HEK293T (cell line): ENCODE measurements at regions not wholly inside any gene's neighbourhood (a gene's known extent, or its start where the extent isn't known, plus 50 kb on each side); places are given as distances from the start of the nearest gene placed in this dataset.

Experiments
- CTCF ChIA-PET: fragments of 350-600 bp; formaldehyde crosslinking; extraction: SDS; loops from one replicate; lab custom pipeline; 2021; ENCODE audit warnings: antibody characterized with exemption, inconsistent platforms; lab: Yijun Ruan, JAX
- POLR2A ChIA-PET: fragments of 350-600 bp; formaldehyde crosslinking; extraction: SDS; loops from one replicate; lab custom pipeline; 2020; ENCODE audit warnings: antibody characterized with exemption, inconsistent platforms; lab: Yijun Ruan, JAX
- DNase-seq: peaks from one replicate; pipeline ENCODE4 v3.0.0; 2012; ENCODE audit warnings: mixed read lengths; ENCODE audit errors: extremely low spot score
- ARNT ChIP-seq: fragments of 450-650 bp; IDR thresholded peaks from 2 replicates; pipeline ENCODE4 v1.6.1; 2017; ENCODE audit warnings: mild to moderate bottlenecking
- BHLHE40 ChIP-seq: fragments of 450-650 bp; IDR thresholded peaks from 2 replicates; pipeline ENCODE4 v1.6.1; 2016; ENCODE audit warnings: mild to moderate bottlenecking, moderate library complexity, borderline replicate concordance
- CTBP1 ChIP-seq: fragments of 450-650 bp; IDR thresholded peaks from 2 replicates; pipeline ENCODE4 v1.6.1; 2016; ENCODE audit warnings: borderline replicate concordance
- ELF4 ChIP-seq: fragments of 450-650 bp; IDR thresholded peaks from 2 replicates; pipeline ENCODE4 v1.6.1; 2017; ENCODE audit warnings: antibody characterized with exemption
- FOXA1 ChIP-seq: fragments of 450-650 bp; IDR thresholded peaks from 2 replicates; pipeline ENCODE4 v1.6.1; 2016; ENCODE audit warnings: mild to moderate bottlenecking
- FOXK2 ChIP-seq: fragments of 450-650 bp; IDR thresholded peaks from 2 replicates; pipeline ENCODE4 v1.6.1; 2016; ENCODE audit warnings: mild to moderate bottlenecking
- FOXM1 ChIP-seq: fragments of 450-650 bp; IDR thresholded peaks from 2 replicates; pipeline ENCODE4 v1.6.1; 2017; ENCODE audit warnings: mild to moderate bottlenecking, borderline replicate concordance
- HDGF ChIP-seq: fragments of 450-650 bp; IDR thresholded peaks from 2 replicates; pipeline ENCODE4 v1.6.1; 2017; ENCODE audit warnings: antibody characterized with exemption, borderline replicate concordance
- L3MBTL2 ChIP-seq: fragments of 450-650 bp; conservative IDR thresholded peaks from 2 replicates; pipeline ENCODE4 v1.6.1; 2016; ENCODE audit warnings: mild to moderate bottlenecking
- LEF1 ChIP-seq: fragments of 450-650 bp; IDR thresholded peaks from 2 replicates; pipeline ENCODE4 v1.6.1; 2017; ENCODE audit warnings: mild to moderate bottlenecking, borderline replicate concordance
- NFRKB ChIP-seq: fragments of 450-650 bp; IDR thresholded peaks from 2 replicates; pipeline ENCODE4 v1.6.1; 2016; ENCODE audit warnings: mild to moderate bottlenecking, moderate library complexity
- SP1 ChIP-seq: fragments of 450-650 bp; IDR thresholded peaks from 2 replicates; pipeline ENCODE4 v1.6.1; 2017
- SUZ12 ChIP-seq: fragments of 450-650 bp; IDR thresholded peaks from 2 replicates; pipeline ENCODE4 v1.6.1; 2016; ENCODE audit warnings: mild to moderate bottlenecking
- TARDBP ChIP-seq: fragments of 450-650 bp; IDR thresholded peaks from 2 replicates; pipeline ENCODE4 v1.6.1; 2016
- ZNF384 ChIP-seq: fragments of 450-650 bp; IDR thresholded peaks from 2 replicates; pipeline ENCODE4 v1.6.1; 2016
- TF ChIP-seq, protein P1 (sequence below): fragments of 450-650 bp; IDR thresholded peaks from 2 replicates; pipeline ENCODE4 v1.6.1; 2016

DNA sequence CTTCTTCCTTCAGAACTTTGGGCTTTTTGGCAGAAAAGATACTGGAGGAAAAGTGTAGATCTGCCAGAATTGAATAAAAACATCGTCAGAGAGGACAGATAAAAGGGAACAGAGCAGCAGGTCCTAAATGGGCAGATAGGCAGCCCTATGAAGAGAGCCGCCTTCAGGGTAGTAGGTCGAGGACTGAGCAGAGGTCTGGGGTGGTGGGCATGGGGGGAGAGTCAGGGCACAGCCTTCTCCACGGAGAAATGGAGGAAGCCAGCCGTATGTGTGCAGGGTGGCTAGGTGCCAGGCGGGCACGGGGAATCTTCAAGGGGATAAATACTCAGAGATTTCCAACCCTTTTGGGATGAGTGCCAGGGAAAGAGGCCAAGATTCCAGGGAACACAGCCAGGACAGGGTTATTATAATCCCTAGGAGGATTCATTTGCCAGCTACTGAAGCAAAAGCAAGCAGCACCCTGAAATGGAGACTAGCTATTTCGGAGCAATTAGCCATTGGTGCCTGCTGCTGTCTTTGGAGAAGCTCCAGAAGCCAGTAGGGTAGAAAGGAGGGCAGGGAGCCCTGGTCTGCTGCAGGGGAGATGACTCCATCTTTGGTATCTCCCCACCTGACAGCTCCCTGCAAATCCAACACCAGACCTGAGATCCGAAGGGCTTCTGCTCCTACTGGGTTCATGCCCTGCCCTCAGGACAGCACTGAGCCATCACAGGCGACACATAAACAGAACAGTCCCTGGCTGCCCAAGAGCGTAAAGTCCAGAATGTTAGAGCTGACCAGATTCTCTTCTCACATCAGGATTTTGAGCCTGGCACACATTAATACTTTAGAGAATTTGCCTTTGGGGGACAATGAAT, 174.5 kb upstream of the NTM start:
- DNase-seq = no peak
- TF ChIP-seq, protein P1, sequence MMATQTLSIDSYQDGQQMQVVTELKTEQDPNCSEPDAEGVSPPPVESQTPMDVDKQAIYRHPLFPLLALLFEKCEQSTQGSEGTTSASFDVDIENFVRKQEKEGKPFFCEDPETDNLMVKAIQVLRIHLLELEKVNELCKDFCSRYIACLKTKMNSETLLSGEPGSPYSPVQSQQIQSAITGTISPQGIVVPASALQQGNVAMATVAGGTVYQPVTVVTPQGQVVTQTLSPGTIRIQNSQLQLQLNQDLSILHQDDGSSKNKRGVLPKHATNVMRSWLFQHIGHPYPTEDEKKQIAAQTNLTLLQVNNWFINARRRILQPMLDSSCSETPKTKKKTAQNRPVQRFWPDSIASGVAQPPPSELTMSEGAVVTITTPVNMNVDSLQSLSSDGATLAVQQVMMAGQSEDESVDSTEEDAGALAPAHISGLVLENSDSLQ = no peak
- CTCF ChIA-PET = no interaction called here
- POLR2A ChIA-PET = no interaction called here

DNA sequence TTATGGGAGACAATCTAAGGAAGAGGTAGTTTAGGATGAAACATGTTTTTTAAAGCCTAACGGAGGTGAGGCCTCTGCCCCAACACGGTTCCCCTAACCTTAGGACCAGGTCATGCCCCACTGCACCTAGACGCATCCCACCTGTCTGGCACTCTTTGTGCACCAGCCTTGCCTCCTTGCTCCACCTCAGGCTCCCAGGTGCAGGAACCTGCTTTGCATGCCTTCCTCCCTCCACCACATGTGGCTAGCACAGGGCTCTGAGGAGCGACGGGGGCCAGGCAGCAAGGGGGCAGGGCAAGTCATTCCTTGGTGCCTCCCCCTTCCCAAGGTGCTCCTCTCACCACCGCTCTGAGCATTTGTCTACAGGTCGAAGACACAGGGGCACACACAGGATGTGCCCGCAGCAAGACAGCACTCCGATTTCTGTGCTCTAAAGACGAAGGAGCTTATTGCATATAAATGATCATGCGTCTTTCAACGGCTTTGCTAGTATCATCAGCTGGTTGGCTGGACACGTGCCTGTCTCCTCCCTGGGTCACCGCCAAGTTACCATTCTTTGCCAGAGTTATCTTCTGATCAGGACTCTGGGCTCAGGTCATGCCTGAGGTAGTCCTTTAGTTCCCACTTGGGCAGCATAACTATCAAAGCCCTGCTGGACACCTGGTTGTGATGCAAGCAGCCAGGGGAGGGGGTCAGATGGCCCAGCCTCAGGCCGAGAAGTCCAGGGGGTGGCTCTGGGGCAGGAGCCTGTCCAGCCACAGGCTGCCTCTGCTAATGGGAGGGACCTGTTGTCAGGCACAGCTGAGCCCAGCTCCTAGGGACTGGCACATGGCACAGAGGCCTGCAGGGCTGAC, 172.0 kb upstream of the NTM start:
- DNase-seq = no peak
- CTCF ChIA-PET = no interaction called here
- TF ChIP-seq ELF4 = no peak
- TF ChIP-seq NFRKB = no peak
- no peak for TF ChIP-seq SUZ12
- TF ChIP-seq LEF1 = no peak
- no peak for TF ChIP-seq HDGF
- no peak for TF ChIP-seq BHLHE40
- TF ChIP-seq TARDBP = no peak
- TF ChIP-seq FOXK2 = no peak
- TF ChIP-seq L3MBTL2 = no peak
- TF ChIP-seq ZNF384 = no peak
- no peak for TF ChIP-seq ARNT
- no peak for TF ChIP-seq CTBP1
- TF ChIP-seq FOXA1 = no peak
- TF ChIP-seq SP1 = no peak
- no peak for TF ChIP-seq FOXM1
- TF ChIP-seq, protein P1 = no peak
- POLR2A ChIA-PET = no interaction called here

DNA sequence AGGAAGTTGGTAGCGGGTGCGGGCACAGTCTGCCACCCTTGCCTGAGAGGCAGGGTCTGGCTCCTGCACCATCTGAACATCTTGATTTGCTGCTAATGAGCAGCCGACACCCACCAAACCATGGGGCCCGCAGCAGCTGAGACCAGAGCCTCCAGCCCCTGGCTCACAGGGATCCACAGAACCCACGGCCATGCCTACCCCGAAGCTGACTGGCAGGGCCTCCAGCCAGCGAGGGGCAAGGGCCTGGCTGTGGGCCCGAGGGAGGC, 171.5 kb upstream of the NTM start:
- DNase-seq = no peak
- ChIA-PET POLR2A (no interaction called here), CTCF (no interaction called here)
- no peak for TF ChIP-seq FOXA1
- no peak for TF ChIP-seq FOXK2
- no peak for TF ChIP-seq LEF1
- no peak for TF ChIP-seq ELF4
- TF ChIP-seq L3MBTL2 = no peak
- TF ChIP-seq SP1 = no peak
- TF ChIP-seq, protein P1 = no peak
- TF ChIP-seq CTBP1 = no peak
- TF ChIP-seq FOXM1 = no peak
- no peak for TF ChIP-seq BHLHE40
- no peak for TF ChIP-seq HDGF
- no peak for TF ChIP-seq SUZ12
- no peak for TF ChIP-seq NFRKB

DNA sequence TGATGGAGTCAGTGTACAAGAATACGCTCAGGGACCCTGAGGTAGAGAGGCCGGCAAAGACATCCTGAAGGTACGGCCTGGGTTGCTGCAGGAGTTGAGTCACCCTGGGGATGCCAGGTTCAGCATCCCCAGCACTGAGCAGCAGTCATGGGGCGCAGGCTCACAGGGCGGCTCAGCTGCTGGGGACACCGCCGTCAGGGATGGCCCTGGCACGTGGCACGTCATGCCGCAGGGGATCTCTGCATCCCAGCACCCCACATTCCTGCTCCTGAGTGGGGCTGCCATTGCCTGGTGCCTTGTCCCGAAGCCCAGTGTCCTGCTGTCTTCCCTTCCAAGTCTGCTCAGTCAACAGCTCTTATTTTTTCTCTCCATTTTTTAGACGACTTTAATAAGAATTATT, 168.7 kb upstream of the NTM start:
- DNase-seq = no peak
- CTCF ChIA-PET = no interaction called here
- no peak for TF ChIP-seq CTBP1
- no peak for TF ChIP-seq FOXK2
- no peak for TF ChIP-seq TARDBP
- no peak for TF ChIP-seq ARNT
- no peak for TF ChIP-seq NFRKB
- no peak for TF ChIP-seq BHLHE40
- no peak for TF ChIP-seq ZNF384
- no peak for TF ChIP-seq SUZ12
- TF ChIP-seq, protein P1 = no peak
- no peak for TF ChIP-seq L3MBTL2
- POLR2A ChIA-PET = no interaction called here

DNA sequence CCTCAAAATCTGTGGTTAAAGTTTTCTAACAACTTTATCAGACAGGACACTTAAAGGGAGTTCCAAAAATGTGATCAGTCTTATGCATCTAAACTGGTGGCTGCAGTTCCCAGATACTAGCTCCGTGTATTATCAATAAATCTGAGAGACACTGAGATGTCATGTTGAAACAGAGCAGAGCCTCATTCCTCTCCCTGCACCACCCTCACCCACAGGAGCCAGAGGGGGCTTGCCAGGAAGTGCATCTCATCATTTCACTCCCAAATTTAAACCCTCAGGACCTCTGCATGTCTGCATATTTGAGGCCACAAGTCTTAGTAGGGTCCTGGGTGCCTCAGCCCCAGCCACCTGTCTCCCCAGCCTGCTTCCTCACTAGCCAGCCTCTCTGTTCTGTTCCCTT, 167.4 kb upstream of the NTM start:
- TF ChIP-seq TARDBP (no peak), HDGF (no peak), BHLHE40 (no peak), LEF1 (no peak)
- TF ChIP-seq, protein P1 = no peak
- POLR2A ChIA-PET = no interaction called here
- no peak for DNase-seq
- CTCF ChIA-PET = no interaction called here
